GM21576 (cell line): ENCODE measurements at regions not wholly inside any gene's neighbourhood (a gene's known extent, or its start where the extent isn't known, plus 50 kb on each side); places are given as distances from the start of the nearest gene placed in this dataset.
A peak's percentile ranks its signal among the peaks of the same experiment; 100 is the strongest.
"Not testable (repeated sequence)": the region's sequence is repeated elsewhere in the genome, so short reads cannot be mapped to it uniquely, and the experiment has no call there.

Experiments
- ATAC-seq: cut with Tn5 transposase; IDR thresholded peaks from one replicate; pipeline ENCODE4 v1.9.1; 2021; ENCODE audit warnings: mild to moderate bottlenecking, moderate library complexity; ENCODE audit not compliant: unreplicated experiment

DNA sequence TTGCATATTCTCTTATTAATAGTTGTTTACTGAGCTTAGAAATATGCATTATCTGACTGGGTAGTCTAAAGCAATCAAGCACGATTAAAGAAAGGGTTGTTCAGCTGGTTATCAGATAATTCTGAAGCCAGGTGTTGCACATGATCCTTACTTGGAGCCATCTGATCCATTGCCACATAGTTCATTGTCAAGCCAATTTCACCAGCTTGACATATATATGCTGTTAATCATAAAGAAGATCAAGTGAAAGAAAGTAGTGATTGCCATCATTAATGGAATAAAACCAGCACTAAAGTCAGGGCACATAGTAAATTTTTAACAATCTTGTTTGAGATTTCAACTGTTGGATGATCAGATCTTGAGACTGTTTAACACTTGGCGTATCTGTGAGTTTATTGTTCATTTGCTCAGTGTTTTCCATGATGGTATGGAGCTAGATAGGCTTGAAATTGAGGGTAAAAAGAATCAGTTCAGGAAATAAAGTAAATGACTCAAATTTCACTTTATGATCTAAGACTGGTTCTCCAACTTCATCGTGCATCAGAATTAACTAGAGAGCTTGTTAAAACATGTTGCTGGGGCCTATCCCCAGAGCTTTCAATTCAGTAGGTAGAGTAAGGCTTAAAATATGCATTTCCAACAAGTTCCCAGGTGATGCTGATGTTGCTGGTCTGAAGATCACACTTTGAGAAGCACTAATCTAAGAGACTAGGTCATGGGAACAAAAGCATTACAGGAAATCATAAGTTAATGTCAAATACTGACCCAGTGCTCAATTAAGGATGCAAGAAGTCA, 539.6 kb downstream of the SATB2 start:
- ATAC-seq, result no peak

DNA sequence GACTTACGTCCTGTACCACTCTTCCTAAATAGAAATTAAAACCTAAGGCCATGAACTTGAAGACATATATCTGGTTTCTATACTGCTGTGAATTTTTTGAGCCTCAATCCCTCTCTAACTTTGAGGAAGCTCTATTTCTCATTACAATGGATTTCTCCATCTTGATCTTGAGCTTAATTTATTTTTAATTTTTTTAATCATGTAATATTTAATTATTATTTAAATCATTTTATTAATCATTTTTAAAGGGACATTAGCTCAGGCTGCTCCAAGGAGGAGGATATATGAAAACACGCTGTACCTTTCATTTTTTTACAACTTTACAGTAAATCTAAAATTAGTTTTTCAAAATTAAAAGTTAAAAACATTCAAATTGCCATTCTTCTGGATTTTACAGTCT, 540.5 kb downstream of the SATB2 start:
- no peak for ATAC-seq

DNA sequence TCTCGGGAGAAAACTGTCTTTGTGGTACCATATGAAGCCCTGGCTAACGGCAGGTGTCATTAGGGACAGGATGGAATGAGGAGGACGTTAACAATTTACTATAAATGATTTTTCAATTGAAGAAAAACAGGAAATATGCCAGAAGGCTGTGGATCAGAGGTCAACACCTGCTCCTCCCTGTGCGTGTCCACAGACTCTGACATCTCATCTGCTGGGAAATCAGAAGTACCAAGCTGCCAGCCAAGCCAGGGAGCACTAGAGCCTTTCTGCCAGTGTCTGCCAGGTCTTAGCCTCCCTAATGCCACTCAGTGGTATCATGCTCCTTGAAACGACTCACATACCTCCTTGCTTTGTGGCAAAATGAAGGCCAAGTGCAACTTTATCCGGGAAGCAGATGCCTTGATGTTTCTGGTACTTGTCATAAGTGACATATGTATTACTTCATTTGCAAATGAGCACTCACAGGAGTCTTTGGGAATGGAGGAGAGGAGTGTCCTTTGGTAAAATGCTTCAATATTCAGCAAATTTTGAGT, 541.1 kb downstream of the SATB2 start:
- ATAC-seq, result no peak

- peak; percentile 99 for ATAC-seq
Observed at GRCh38 chr2:198913394-198914152, 544.2 kb downstream of the SATB2 start.

DNA sequence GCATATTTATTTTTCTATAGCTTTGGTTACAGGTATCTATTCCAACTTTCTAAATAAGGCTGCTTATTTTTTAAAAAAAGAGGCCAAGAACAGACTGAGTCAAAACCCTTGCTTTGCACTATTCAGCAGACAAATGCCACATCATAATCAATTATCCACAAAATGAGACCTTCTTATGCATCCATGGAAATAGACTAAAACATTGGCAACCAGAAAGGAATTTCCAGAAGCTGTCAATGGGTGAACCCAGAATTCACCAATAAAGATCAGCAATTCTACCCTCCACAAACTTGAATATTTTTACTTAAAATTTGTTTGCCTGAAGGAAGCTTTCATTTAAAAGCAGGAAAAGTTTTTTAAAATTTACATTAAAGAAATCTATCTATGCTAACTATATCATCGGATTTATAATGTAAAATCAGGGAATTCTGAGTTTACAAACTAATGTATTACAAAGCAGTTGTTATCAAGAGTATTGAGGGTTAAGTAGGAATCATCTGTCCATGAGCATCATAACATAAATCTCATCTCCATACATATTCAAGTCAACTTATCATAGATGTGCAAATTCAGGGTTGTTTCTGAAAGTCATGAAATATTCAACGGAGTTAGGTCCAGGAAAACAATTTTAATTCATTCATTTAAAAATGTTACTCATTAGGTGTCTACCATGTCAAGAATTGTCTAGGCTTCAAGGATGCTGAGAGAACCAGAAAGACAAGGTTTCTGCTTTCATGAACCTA, 548.0 kb downstream of the SATB2 start:
- ATAC-seq, result no peak

DNA sequence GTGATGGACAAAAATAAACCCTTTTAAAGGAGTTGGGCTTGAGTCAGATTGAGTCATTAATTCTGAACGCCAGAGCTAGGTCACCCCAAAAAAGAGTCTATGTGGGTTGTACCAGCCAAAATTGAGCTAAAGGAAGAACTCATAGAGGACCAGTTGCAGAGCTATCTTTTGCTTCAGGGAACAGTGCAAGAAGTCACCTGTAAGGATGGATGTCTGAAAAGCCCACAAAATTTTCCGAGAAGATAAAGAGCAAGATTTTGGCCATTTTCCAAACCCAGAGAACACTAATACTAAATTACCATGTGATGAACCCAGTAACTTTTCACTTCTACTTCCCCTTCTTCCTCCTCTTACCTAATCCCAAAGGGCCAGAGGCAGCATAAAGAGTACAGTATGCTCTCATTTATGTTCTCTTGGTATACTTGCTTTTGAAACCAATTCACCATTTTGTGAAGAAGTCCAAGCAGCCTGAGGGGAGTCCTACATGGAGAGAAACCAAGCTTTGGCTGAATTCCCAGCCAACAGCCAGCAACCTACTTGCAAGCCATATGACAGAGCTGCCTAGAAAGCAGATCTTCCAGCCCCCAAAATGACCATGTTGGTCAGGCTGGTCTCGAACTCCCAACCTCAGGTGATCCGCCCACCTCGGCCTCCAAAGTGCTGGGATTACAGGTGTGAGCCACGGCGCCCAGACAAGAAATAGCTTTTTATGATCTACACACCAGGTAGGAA, 551.7 kb downstream of the SATB2 start:
- peak; percentile 63 for ATAC-seq

GRCh38 chr2:198901894-198902293, 555.8 kb downstream of the SATB2 start:
- ATAC-seq, result no peak

DNA sequence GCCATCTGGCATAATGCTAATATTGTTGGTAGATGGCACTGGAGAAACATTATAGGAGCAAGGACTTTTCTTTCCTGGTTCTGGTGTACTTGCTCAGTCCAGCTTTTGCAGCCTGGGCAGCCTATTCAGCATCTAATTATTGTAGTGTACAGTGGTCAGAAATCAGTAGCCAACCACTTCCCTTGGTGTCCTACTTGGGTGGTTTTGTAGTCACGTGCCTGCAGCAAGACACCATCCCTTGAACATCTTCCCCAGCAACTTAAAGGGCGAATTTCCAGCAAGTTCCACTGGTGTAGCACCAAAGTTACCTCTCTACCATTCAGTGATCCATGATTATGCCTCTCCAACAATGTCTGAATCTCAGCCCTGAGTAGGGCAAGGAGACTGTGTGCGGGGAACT, 557.6 kb downstream of the SATB2 start:
- no peak for ATAC-seq

GRCh38 chr2:198890490-198890889, 567.2 kb downstream of the SATB2 start:
- ATAC-seq, result peak; percentile 59

GRCh38 chr2:198883604-198884003, 574.1 kb downstream of the SATB2 start:
- no peak for ATAC-seq

DNA sequence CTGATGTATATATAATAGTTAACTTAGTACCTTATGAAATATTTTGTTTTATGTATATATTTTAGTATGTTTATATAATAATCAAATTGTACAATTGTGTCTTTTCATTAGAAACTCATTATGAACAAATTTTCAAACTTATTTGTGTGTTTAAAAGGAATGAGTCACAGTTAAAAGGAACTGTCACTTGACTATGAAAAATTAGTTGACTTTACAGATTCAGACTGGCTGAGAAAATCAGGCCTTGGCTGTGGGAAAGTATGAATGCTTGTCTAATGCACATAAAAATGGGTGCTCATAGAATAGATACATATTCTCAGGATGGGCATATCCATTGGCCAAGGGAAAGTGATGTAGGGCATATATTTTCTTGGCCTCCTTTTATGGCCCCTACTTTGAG, 576.8 kb downstream of the SATB2 start:
- ATAC-seq, result no peak

DNA sequence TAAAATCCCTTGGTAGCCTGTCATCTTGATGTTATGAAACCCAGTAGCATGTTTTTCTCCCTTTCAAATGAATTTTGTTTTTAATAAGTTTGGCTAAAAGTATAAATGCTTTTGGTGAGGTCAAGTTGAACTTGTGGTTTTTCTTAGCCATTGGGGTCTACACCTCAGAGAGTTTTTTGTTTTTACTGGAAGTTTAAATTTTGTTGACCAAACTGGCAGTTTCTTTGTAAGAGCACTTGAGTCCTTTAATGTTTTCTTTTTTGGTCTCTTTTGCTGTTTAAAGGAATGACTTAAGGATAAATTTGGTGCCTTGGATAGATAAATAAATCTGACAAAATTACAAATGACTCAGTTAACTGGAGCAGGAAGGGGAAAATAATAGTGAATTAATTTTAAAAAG, 577.3 kb downstream of the SATB2 start:
- ATAC-seq, result no peak

GRCh38 chr2:198874472-198874858, 583.3 kb downstream of the SATB2 start:
- no peak for ATAC-seq

DNA sequence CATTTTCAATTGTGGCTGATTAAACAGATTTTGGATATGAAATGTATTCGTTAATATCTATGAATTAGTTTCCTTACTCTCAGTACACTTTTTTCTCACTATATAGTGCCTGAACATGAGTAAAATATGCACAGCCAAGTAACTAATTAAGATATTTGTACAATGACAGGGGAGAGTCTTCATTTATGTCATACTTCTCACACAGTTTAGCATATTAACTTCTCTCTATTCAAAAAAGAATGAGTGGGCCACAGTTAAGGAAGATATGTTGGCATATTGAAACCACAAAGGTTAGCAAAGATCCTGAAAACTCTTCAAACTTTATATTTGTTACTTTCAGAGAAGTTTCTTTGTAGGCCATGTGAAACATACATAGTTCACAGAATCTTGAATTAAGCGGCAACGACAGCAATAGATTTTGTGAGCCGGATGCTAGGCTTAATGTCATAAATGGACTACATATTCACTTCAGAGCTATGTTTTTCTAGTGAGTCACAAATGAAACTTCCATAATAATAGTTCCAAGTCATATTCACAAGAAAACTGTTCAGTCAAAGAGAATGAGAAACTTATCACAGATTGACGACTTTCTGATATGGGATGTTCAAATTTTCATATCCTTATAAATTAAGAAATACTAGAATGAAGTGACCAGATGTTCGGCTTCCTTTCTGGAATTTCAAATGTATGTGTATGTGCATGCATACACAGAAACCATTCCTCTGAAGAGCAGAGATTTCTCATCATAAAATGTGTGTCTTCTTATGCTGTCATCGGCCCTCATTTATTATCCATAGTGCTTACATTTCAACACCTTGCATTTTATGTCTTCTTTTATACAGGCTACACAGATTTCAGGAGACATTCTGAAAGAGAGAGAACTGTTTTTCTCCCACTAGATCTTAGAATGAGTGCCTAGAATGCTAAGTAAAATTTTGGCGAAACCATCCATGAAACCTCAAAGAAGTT, 584.0 kb downstream of the SATB2 start:
- ATAC-seq, result no peak

DNA sequence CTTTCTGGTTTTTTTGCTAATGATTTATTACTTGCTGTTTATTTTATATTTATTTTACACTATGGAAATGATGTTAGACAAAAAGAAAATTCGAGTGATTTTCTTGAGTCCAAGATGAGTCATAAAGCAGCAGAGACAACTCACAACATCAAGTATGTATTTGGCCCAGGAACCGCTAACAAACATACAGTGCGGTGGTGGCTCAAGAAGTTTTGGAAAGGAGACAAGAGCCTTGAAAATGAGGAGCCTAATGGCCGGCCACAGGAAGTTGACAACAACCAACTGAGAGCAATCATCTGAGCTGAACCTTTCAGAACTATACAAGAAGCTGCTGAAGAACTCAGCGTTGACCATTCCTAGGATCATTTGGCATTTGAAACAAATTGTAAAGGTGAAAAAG, 594.1 kb downstream of the SATB2 start:
- ATAC-seq, result no peak

DNA sequence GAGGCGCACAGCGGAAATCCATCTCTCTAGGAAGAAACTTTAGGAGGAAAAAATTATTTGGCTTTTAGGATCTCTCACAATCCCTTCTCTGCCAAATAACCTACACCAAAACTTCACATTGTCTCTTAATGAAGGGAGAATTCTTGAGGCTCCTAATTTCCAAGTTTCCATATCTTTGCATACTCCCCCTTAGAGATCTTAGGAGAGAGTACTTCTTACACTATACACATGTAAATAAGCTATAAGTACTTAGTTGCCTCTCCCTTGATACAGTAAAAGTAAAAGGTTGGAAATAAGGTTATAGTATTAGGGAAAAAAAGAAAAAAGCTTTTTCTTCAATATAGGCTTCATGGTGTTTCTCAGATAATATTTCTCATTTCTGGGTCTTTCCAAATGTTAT, 596.7 kb downstream of the SATB2 start:
- no peak for ATAC-seq

DNA sequence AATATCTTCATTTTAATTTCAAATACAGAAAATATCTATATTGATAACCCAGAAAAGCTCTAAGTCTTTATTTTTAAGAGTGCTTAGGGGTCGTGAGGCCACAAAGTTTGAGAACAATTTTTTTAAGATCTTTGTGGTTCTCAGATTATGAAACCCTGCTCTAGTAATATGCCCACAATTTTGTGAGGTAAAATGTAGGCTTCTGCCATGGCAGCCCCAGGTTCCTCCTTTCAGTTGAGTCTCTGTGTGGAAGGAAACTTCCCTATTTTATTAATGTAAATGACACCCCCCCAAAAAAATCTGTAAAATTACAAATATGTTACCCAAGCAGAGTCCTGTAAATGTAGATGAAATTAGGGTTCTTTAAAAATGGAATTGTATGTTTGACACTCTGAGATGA, 600.5 kb downstream of the SATB2 start:
- no peak for ATAC-seq

GRCh38 chr2:198855746-198856145, 602.0 kb downstream of the SATB2 start:
- not testable (repeated sequence) for ATAC-seq

GRCh38 chr2:198852248-198852647, 605.5 kb downstream of the SATB2 start:
- ATAC-seq, result no peak

DNA sequence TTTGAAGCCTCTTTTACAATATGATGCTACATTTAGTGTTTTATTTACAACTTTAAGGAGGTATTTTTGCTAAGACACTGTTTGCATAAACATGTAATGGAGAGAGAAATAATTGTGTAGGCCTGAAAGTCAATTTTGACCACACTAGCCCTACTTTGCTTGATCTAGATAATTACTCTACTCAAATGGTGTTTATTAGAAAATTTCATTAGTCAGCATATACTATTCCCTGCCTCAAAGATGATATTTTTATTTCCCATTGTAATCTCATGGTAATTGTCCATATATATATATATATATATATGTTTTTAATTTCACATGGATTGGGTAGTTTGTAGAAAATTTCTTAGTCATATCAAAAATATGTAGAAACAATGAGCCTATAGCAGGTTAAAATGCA, 632.2 kb downstream of the SATB2 start:
- no peak for ATAC-seq
